PFSK-1 (cell line): ENCODE measurements at regions not wholly inside any gene's neighbourhood (a gene's known extent, or its start where the extent isn't known, plus 50 kb on each side); places are given as distances from the start of the nearest gene placed in this dataset.

ENCODE experiments used
- POLR2AphosphoS5 ChIP-seq: IDR thresholded peaks from 2 replicates; pipeline ENCODE4 v1.6.1; 2012; ENCODE audit warnings: low read depth, mild to moderate bottlenecking, control low read depth, low read length, moderate library complexity
- SIN3A ChIP-seq: IDR thresholded peaks from 2 replicates; pipeline ENCODE4 v1.6.1; 2012; ENCODE audit warnings: mild to moderate bottlenecking, low read length, moderate library complexity, borderline replicate concordance; ENCODE audit not compliant: insufficient read depth
- TAF1 ChIP-seq: IDR thresholded peaks from 2 replicates; pipeline ENCODE4 v1.6.1; 2012; ENCODE audit warnings: low read length, control low read depth, borderline replicate concordance; ENCODE audit not compliant: insufficient read depth

DNA sequence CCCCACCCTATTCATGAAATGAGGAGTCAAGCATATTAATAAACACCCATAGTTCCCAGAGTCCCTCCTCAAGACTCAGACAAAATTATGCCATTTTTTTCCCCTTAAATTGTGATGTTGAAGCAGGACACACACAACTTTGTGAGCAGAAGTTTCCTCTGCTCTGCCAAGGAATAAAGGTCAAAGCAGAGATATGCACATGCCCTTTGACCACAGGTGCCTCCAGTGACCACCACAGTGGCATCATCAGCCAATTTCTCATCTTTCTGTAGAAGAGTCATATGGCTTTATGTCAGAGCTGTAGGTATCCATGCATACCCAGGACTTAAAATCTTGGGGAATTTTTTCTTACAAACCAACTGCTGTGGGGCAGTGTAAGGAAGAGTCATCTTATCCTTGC, 304.4 kb upstream of the GADL1 start:
- TF ChIP-seq TAF1: no peak
- no peak for TF ChIP-seq POLR2AphosphoS5
- TF ChIP-seq SIN3A: no peak
